Aorta (tissue), 5 donors: ENCODE measurements at regions not wholly inside any gene's neighbourhood (a gene's known extent, or its start where the extent isn't known, plus 50 kb on each side); places are given as distances from the start of the nearest gene placed in this dataset.
A peak's percentile ranks its signal among the peaks of the same experiment; 100 is the strongest.

Experiments
- ATAC-seq: fragments of 200-7000 bp; cut with Tn5 transposase; one replicate; pipeline ENCODE4 v1.9.1; 2022; ENCODE audit warnings: moderate library complexity; ENCODE audit not compliant: low FRiP score
- DNase-seq, 2 donors: peaks; one replicate each; pipeline ENCODE4 v3.0.0-alpha.2; 2020
- H3K27ac ChIP-seq, 2 donors: one replicate each; pipeline ENCODE4 v1.5.1; 2013; ENCODE audit warnings: low read length in 2 of 2, mild to moderate bottlenecking in 2 of 2, moderate library complexity in 2 of 2, control low read depth in 1 of 2, inconsistent platforms in 1 of 2, low read depth in 1 of 2
- H3K27me3 ChIP-seq, 2 donors: one replicate each; pipeline ENCODE4 v1.6.1; 2013; ENCODE audit warnings: control low read depth in 1 of 2, low read length in 1 of 2, mild to moderate bottlenecking in 1 of 2, moderate library complexity in 1 of 2; ENCODE audit not compliant: insufficient read depth in 2 of 2, control insufficient read depth in 1 of 2
- H3K36me3 ChIP-seq, 2 donors: one replicate each; pipeline ENCODE4 v1.6.1; 2013; ENCODE audit warnings: control low read depth in 1 of 2, low read length in 1 of 2, mild to moderate bottlenecking in 1 of 2; ENCODE audit not compliant: insufficient read depth in 2 of 2, control insufficient read depth in 1 of 2
- H3K4me1 ChIP-seq, 2 donors: one replicate each; pipeline ENCODE4 v1.6.1; 2013; ENCODE audit warnings: low read length in 2 of 2, control low read depth in 1 of 2, mild to moderate bottlenecking in 1 of 2, moderate library complexity in 1 of 2; ENCODE audit not compliant: insufficient read depth in 2 of 2, control insufficient read depth in 1 of 2
- H3K4me3 ChIP-seq, 2 donors: one replicate each; pipeline ENCODE4 v1.5.1; 2013; ENCODE audit warnings: low read length in 2 of 2, control low read depth in 1 of 2, mild to moderate bottlenecking in 1 of 2
- H3K9me3 ChIP-seq: one replicate; pipeline ENCODE4 v1.6.1; 2013; ENCODE audit warnings: mild to moderate bottlenecking, low read length; ENCODE audit not compliant: control insufficient read depth
- WGBS, 2 donors: extraction: QIAGEN DNeasy Blood & Tissue Kit; methylation state at CpG; one replicate each; pipeline ENCODE4 v1.1.7; 2013; 5-methylcytosine and 5-hydroxymethylcytosine counted together
- intact Hi-C, 2 donors: fragments of 100-400 bp; cut with DNase I; formaldehyde crosslinking; loops; one replicate each; pipeline versions ENCODE4 v1.14.2 to v1.15.0; 2022
- donor health status: healthy with polysubstance abuse.
- donor health status: Bipolar disorder and iron deficiency.
- donor health status: DM: no; HTN: no; CAD: no.
- donor health status: DM: no; HTN: no; CAD: no.
- donor health status: DM: yes; HTN: yes; CAD: no.

GRCh38 chr9:115596746-115597080, 478.8 kb upstream of the TNC start:
- Histone ChIP-seq H3K27ac (no peak overlapping the region), H3K4me3 (no peak overlapping the region), H3K27me3 (no peaks in the 10 kb centered on the region), H3K4me1 (peaks cover 3 to 5% of the 10 kb centered on the region in 2 donors), H3K36me3 (no peaks in the 10 kb centered on the region), H3K9me3 (no peaks in the 10 kb centered on the region)
- no peak for DNase-seq
- 5 to 9% methylated on average over 4 of the region's 4 CpGs for WGBS, 2 donors
- ATAC-seq, result no peak
- intact Hi-C loops, result loop anchor here (10.0 kb wide), 3 partner anchors 58 to 1058 kb away; no protein-coding TSS in a partner anchor

- H3K9me3 ChIP-seq, result no peaks in the 10 kb centered on the region
- WGBS, 2 donors, result 78 to 90% methylated on average over 3 of the region's 3 CpGs
- no peaks in the 10 kb centered on the region for H3K27me3 ChIP-seq
- H3K27ac ChIP-seq, result no peak overlapping the region
- intact Hi-C loops, result loop anchor here (10.0 kb wide), 3 partner anchors 57 to 1057 kb away; no protein-coding TSS in a partner anchor
- H3K4me1 ChIP-seq, result peaks cover 3 to 5% of the 10 kb centered on the region in 2 donors
- no peak for ATAC-seq
- no peaks in the 10 kb centered on the region for H3K36me3 ChIP-seq
- H3K4me3 ChIP-seq, result no peak overlapping the region
- DNase-seq, result no peak
Observed at GRCh38 chr9:115597330-115597895, 479.5 kb upstream of the TNC start.

GRCh38 chr9:115598751-115599150, 480.8 kb upstream of the TNC start:
- Histone ChIP-seq H3K27ac (no peak overlapping the region), H3K4me1 (peaks cover 3 to 5% of the 10 kb centered on the region in 2 donors), H3K9me3 (no peaks in the 10 kb centered on the region), H3K27me3 (no peaks in the 10 kb centered on the region), H3K36me3 (no peaks in the 10 kb centered on the region), H3K4me3 (no peak overlapping the region)
- DNase-seq (no peak), ATAC-seq (no peak)
- intact Hi-C loops, result loop anchor here (2.0 to 10.0 kb wide), 4 partner anchors 56 to 1056 kb away; no protein-coding TSS in a partner anchor

- intact Hi-C loops, result loop anchor here (2.0 to 10.0 kb wide), 4 partner anchors 55 to 1055 kb away; no protein-coding TSS in a partner anchor
- no peak overlapping the region for H3K27ac ChIP-seq
- no peaks in the 10 kb centered on the region for H3K9me3 ChIP-seq
- peaks cover 3 to 5% of the 10 kb centered on the region in 2 donors for H3K4me1 ChIP-seq
- no peak for ATAC-seq
- no peaks in the 10 kb centered on the region for H3K27me3 ChIP-seq
- WGBS, 2 donors, result 14 to 30% methylated on average over 1 of the region's 1 CpG
- no peak for DNase-seq
- no peaks in the 10 kb centered on the region for H3K36me3 ChIP-seq
- H3K4me3 ChIP-seq, result no peak overlapping the region
Observed at GRCh38 chr9:115599898-115600297, 481.9 kb upstream of the TNC start.

- 81 to 86% methylated on average over 3 of the region's 3 CpGs for WGBS, 2 donors
- Histone ChIP-seq H3K9me3 (no peaks in the 10 kb centered on the region), H3K27me3 (no peaks in the 10 kb centered on the region), H3K36me3 (no peaks in the 10 kb centered on the region), H3K27ac (no peak overlapping the region), H3K4me3 (no peak overlapping the region), H3K4me1 (peaks cover 0 to under 1% of the 10 kb centered on the region in 2 donors)
- intact Hi-C loops, result no loop called here
- ATAC-seq (no peak), DNase-seq (no peak)
Observed at GRCh38 chr9:115601434-115601833, 483.5 kb upstream of the TNC start.

- DNase-seq, result peak in 1 of 2 donors; percentile 55
- intact Hi-C loops, result no loop called here
- Histone ChIP-seq H3K4me1 (no peaks in the 10 kb centered on the region), H3K4me3 (no peak overlapping the region), H3K9me3 (no peaks in the 10 kb centered on the region), H3K36me3 (no peaks in the 10 kb centered on the region), H3K27ac (peak overlapping the region in 1 of 2 donors; percentile 25), H3K27me3 (no peaks in the 10 kb centered on the region)
- WGBS, 2 donors, result 18 to 22% methylated on average over 2 of the region's 2 CpGs
- peak; percentile 26 for ATAC-seq
Observed at GRCh38 chr9:115604831-115605483, 487.0 kb upstream of the TNC start.

- H3K4me1 ChIP-seq, result no peaks in the 10 kb centered on the region
- H3K27me3 ChIP-seq, result no peaks in the 10 kb centered on the region
- intact Hi-C loops, result no loop called here
- H3K4me3 ChIP-seq, result no peak overlapping the region
- ATAC-seq (no peak), DNase-seq (no peak)
- no peak overlapping the region for H3K27ac ChIP-seq
- no peaks in the 10 kb centered on the region for H3K36me3 ChIP-seq
- H3K9me3 ChIP-seq, result no peaks in the 10 kb centered on the region
Observed at GRCh38 chr9:115606838-115607237, 488.9 kb upstream of the TNC start.

GRCh38 chr9:115614326-115614999, 496.5 kb upstream of the TNC start:
- DNase-seq (no peak), ATAC-seq (no peak)
- Histone ChIP-seq H3K36me3 (no peaks in the 10 kb centered on the region), H3K27me3 (no peaks in the 10 kb centered on the region), H3K4me1 (no peaks in the 10 kb centered on the region), H3K27ac (no peak overlapping the region), H3K4me3 (no peak overlapping the region), H3K9me3 (no peaks in the 10 kb centered on the region)
- 89 to 95% methylated on average over 4 of the region's 4 CpGs for WGBS, 2 donors
- intact Hi-C loops, result no loop called here

GRCh38 chr9:115615000-115615401, 497.0 kb upstream of the TNC start:
- intact Hi-C loops, result no loop called here
- Histone ChIP-seq H3K27me3 (no peaks in the 10 kb centered on the region), H3K9me3 (no peaks in the 10 kb centered on the region), H3K4me3 (no peak overlapping the region), H3K36me3 (no peaks in the 10 kb centered on the region), H3K4me1 (no peaks in the 10 kb centered on the region), H3K27ac (no peak overlapping the region)
- ATAC-seq (no peak), DNase-seq (no peak)
- WGBS, 2 donors, result 70 to 81% methylated on average over 3 of the region's 3 CpGs
